Lower lobe of right lung (tissue), 2 donors: ENCODE measurements at regions not wholly inside any gene's neighbourhood (a gene's known extent, or its start where the extent isn't known, plus 50 kb on each side); places are given as distances from the start of the nearest gene placed in this dataset.
A peak's percentile ranks its signal among the peaks of the same experiment; 100 is the strongest.
"Not testable (repeated sequence)": the region's sequence is repeated elsewhere in the genome, so short reads cannot be mapped to it uniquely, and the experiment has no call there.

Experiments
- ATAC-seq, 2 donors: fragments of 200-7000 bp; cut with Tn5 transposase; one replicate each; pipeline ENCODE4 v1.9.1; 2020 to 2022; ENCODE audit warnings: mild to moderate bottlenecking in 2 of 2, moderate library complexity in 2 of 2
- DNase-seq: peaks from one replicate; pipeline ENCODE4 v3.0.0-alpha.2; 2020
- H3K27ac ChIP-seq: fragments of 200-600 bp; one replicate; pipeline ENCODE4 v1.8.0; 2022
- H3K27me3 ChIP-seq: fragments of 200-600 bp; one replicate; pipeline ENCODE4 v1.8.0; 2022; ENCODE audit warnings: low read depth
- H3K36me3 ChIP-seq: fragments of 200-600 bp; one replicate; pipeline ENCODE4 v1.8.0; 2022; ENCODE audit warnings: mild to moderate bottlenecking
- H3K4me1 ChIP-seq: fragments of 200-600 bp; one replicate; pipeline ENCODE4 v1.8.0; 2022
- H3K4me3 ChIP-seq: fragments of 200-600 bp; one replicate; pipeline ENCODE4 v1.8.0; 2022; ENCODE audit warnings: mild to moderate bottlenecking
- H3K9me3 ChIP-seq: fragments of 200-600 bp; one replicate; pipeline ENCODE4 v1.8.0; 2022
- intact Hi-C: fragments of 100-400 bp; cut with DNase I; formaldehyde crosslinking; loops from one replicate; pipeline ENCODE4 v1.11.0; 2022
- donor health status: DM: no; HTN: yes; CAD: no; lungs with severe emphysema.

GRCh38 chr1:120608314-120609014 is 115.3 kb upstream of the NBPF26 start:
- intact Hi-C loops, H3K4me1 ChIP-seq, DNase-seq: not testable (repeated sequence)

GRCh38 chr1:120609015-120609573 is 114.7 kb upstream of the NBPF26 start:
- H3K27me3 ChIP-seq, H3K27ac ChIP-seq, H3K4me3 ChIP-seq, intact Hi-C loops, H3K9me3 ChIP-seq, DNase-seq, H3K36me3 ChIP-seq, H3K4me1 ChIP-seq: not testable (repeated sequence)
- peak; percentile 34 to 68 for ATAC-seq

More at GRCh38 chr1:120608314-120609014, 115.3 kb upstream of the NBPF26 start:
- not testable (repeated sequence) for H3K27ac ChIP-seq, H3K4me3 ChIP-seq, H3K36me3 ChIP-seq, H3K27me3 ChIP-seq, H3K9me3 ChIP-seq
- peak; percentile 96 to 98 for ATAC-seq

- H3K4me3 ChIP-seq, DNase-seq, H3K36me3 ChIP-seq, H3K27me3 ChIP-seq, H3K27ac ChIP-seq, H3K4me1 ChIP-seq, H3K9me3 ChIP-seq, intact Hi-C loops: not testable (repeated sequence)
- peak; percentile 77 to 88 for ATAC-seq
Measured at GRCh38 chr1:120609834-120610233, 113.9 kb upstream of the NBPF26 start.

GRCh38 chr1:120614931-120615639 is 108.7 kb upstream of the NBPF26 start:
- H3K4me1 ChIP-seq, H3K4me3 ChIP-seq, H3K27me3 ChIP-seq, H3K36me3 ChIP-seq, H3K27ac ChIP-seq, DNase-seq, H3K9me3 ChIP-seq, intact Hi-C loops: not testable (repeated sequence)
- peak; percentile 85 to 88 for ATAC-seq

GRCh38 chr1:120617493-120617892 is 106.3 kb upstream of the NBPF26 start:
- H3K36me3 ChIP-seq, DNase-seq, intact Hi-C loops: not testable (repeated sequence)

GRCh38 chr1:120619867-120620692 is 103.7 kb upstream of the NBPF26 start:
- H3K27me3 ChIP-seq, H3K27ac ChIP-seq, H3K36me3 ChIP-seq, H3K4me1 ChIP-seq, H3K4me3 ChIP-seq, H3K9me3 ChIP-seq, DNase-seq, intact Hi-C loops: not testable (repeated sequence)
- ATAC-seq: peak; percentile 61 to 69

More at GRCh38 chr1:120617493-120617892, 106.3 kb upstream of the NBPF26 start:
- H3K4me3 ChIP-seq, H3K27ac ChIP-seq, H3K9me3 ChIP-seq, H3K4me1 ChIP-seq, ATAC-seq, H3K27me3 ChIP-seq: not testable (repeated sequence)

GRCh38 chr1:120620693-120620969 is 103.1 kb upstream of the NBPF26 start:
- ATAC-seq: peak in 1 of 2 donors; percentile 26
- H3K36me3 ChIP-seq, intact Hi-C loops, DNase-seq, H3K4me3 ChIP-seq, H3K27ac ChIP-seq, H3K9me3 ChIP-seq, H3K27me3 ChIP-seq, H3K4me1 ChIP-seq: not testable (repeated sequence)

GRCh38 chr1:120621278-120621677 is 102.5 kb upstream of the NBPF26 start:
- ATAC-seq: not testable (repeated sequence)

GRCh38 chr1:120623539-120623938 is 100.2 kb upstream of the NBPF26 start:
- DNase-seq, H3K36me3 ChIP-seq, H3K27me3 ChIP-seq, H3K4me3 ChIP-seq, H3K9me3 ChIP-seq, H3K27ac ChIP-seq, H3K4me1 ChIP-seq, intact Hi-C loops: not testable (repeated sequence)
- ATAC-seq: peak in 1 of 2 donors; percentile 55

More at GRCh38 chr1:120621278-120621677, 102.5 kb upstream of the NBPF26 start:
- intact Hi-C loops, DNase-seq, H3K36me3 ChIP-seq, H3K27ac ChIP-seq, H3K9me3 ChIP-seq, H3K4me1 ChIP-seq, H3K4me3 ChIP-seq, H3K27me3 ChIP-seq: not testable (repeated sequence)

- H3K9me3 ChIP-seq, H3K4me1 ChIP-seq, H3K4me3 ChIP-seq, H3K27ac ChIP-seq, H3K27me3 ChIP-seq, H3K36me3 ChIP-seq, intact Hi-C loops, ATAC-seq, DNase-seq: not testable (repeated sequence)
Measured at GRCh38 chr1:120624565-120625064, 99.1 kb upstream of the NBPF26 start.

GRCh38 chr1:120629832-120630455 is 93.8 kb upstream of the NBPF26 start:
- H3K27ac ChIP-seq, DNase-seq, H3K9me3 ChIP-seq, H3K4me1 ChIP-seq, H3K4me3 ChIP-seq, H3K36me3 ChIP-seq, H3K27me3 ChIP-seq, intact Hi-C loops: not testable (repeated sequence)
- ATAC-seq: peak in 1 of 2 donors; percentile 23

- ATAC-seq: peak in 1 of 2 donors; percentile 80
- H3K9me3 ChIP-seq, DNase-seq, intact Hi-C loops, H3K36me3 ChIP-seq, H3K4me3 ChIP-seq, H3K27ac ChIP-seq, H3K4me1 ChIP-seq, H3K27me3 ChIP-seq: not testable (repeated sequence)
Measured at GRCh38 chr1:120634816-120635806, 88.6 kb upstream of the NBPF26 start.
